AG20443 (cell line): ENCODE measurements at regions not wholly inside any gene's neighbourhood (a gene's known extent, or its start where the extent isn't known, plus 50 kb on each side); places are given as distances from the start of the nearest gene placed in this dataset.
A peak's percentile ranks its signal among the peaks of the same experiment; 100 is the strongest.
"Not testable (repeated sequence)": the region's sequence is repeated elsewhere in the genome, so short reads cannot be mapped to it uniquely, and the experiment has no call there.

Source experiments
- DNase-seq: peaks from one replicate; pipeline ENCODE4 v3.0.0; 2012; ENCODE audit warnings: low spot score, mixed read lengths

- DNase-seq, result no peak
These were observed 112.1 kb upstream of the LDB2 start for GRCh38 chr4:17010426-17011087.

GRCh38 chr4:17009871-17010367 is 111.5 kb upstream of the LDB2 start:
- no peak for DNase-seq

- DNase-seq, result no peak
These were observed 110.4 kb upstream of the LDB2 start for GRCh38 chr4:17008834-17009345.

GRCh38 chr4:17003606-17004392 is 105.4 kb upstream of the LDB2 start:
- not testable (repeated sequence) for DNase-seq

- DNase-seq, result peak; percentile 13
These were observed 97.0 kb upstream of the LDB2 start for GRCh38 chr4:16995451-16995850.

GRCh38 chr4:16993956-16994840 is 95.8 kb upstream of the LDB2 start:
- no peak for DNase-seq

GRCh38 chr4:16992566-16993225 is 94.3 kb upstream of the LDB2 start:
- DNase-seq, result no peak

GRCh38 chr4:16991450-16991849 is 93.0 kb upstream of the LDB2 start:
- no peak for DNase-seq

- DNase-seq, result no peak
These were observed 90.9 kb upstream of the LDB2 start for GRCh38 chr4:16989371-16989770.

- DNase-seq, result no peak
These were observed 90.4 kb upstream of the LDB2 start for GRCh38 chr4:16988814-16989213.

- no peak for DNase-seq
These were observed 78.6 kb upstream of the LDB2 start for GRCh38 chr4:16977081-16977480.

GRCh38 chr4:16969696-16970135 is 71.3 kb upstream of the LDB2 start:
- peak; percentile 23 for DNase-seq

- peak; percentile 72 for DNase-seq
These were observed 69.3 kb upstream of the LDB2 start for GRCh38 chr4:16967722-16968121.

GRCh38 chr4:16959305-16959704 is 60.9 kb upstream of the LDB2 start:
- no peak for DNase-seq

- no peak for DNase-seq
These were observed 54.6 kb upstream of the LDB2 start for GRCh38 chr4:16952896-16953630.

- peak; percentile 49 for DNase-seq
These were observed 54.0 kb upstream of the LDB2 start for GRCh38 chr4:16952462-16952871.
